ENCODE measurements at regions not wholly inside any gene's neighbourhood (a gene's known extent, or its start where the extent isn't known, plus 50 kb on each side); places are given as distances from the start of the nearest gene placed in this dataset.
"Not testable (repeated sequence)": the region's sequence is repeated elsewhere in the genome, so short reads cannot be mapped to it uniquely, and the experiment has no call there.

GRCh38 chrX:131170148-131170547 lies 112.0 kb downstream of the ARHGAP36 start (continued):
- TF ChIP-seq CTCF (conservative IDR thresholded peaks at IDR 0.05; ENCODE audit: low read depth in 2 of 2) (no peak), JUNB (IDR thresholded peaks at IDR 0.05; ENCODE audit: unreplicated experiment) (no peak), EZH2 (IDR thresholded peaks at IDR 0.05; ENCODE audit: low read depth, unreplicated experiment) (no peak)

- H3K36me3 ChIP-seq (ENCODE audit: insufficient read depth); H3K4me3 Mint-ChIP-seq; H3K27ac ChIP-seq (ENCODE audit: low read depth); H3K27me3 ChIP-seq (ENCODE audit: insufficient read depth); H3K79me2 ChIP-seq (replicated peaks; ENCODE audit: insufficient read depth); H4K20me1 ChIP-seq (replicated peaks; ENCODE audit: insufficient read depth); DNase-seq (ENCODE audit: low spot score); H3K4me1 ChIP-seq (ENCODE audit: insufficient read depth); ATAC-seq; H3K4me3 ChIP-seq; H2AFZ ChIP-seq; H3K27ac Mint-ChIP-seq; H3K9me2 ChIP-seq (ENCODE audit: insufficient read depth); H3F3A ChIP-seq (replicated peaks; ENCODE audit: low read depth); H3K4me2 ChIP-seq; H3K4me1 Mint-ChIP-seq; H3K9me3 Mint-ChIP-seq; H3K27me3 Mint-ChIP-seq (ENCODE audit: insufficient read depth, low read depth, poor library complexity): not testable (repeated sequence)
- peaks cover 12% of the 10 kb centered on the region; the same call in 1 of the 3 replicates for H3K36me3 Mint-ChIP-seq (ENCODE audit: low read depth)
Observed at GRCh38 chrX:131163645-131164044, 105.5 kb downstream of the ARHGAP36 start.

- not testable (repeated sequence) for H3K36me3 Mint-ChIP-seq (ENCODE audit: low read depth); H3K9me3 Mint-ChIP-seq
- peak overlapping the region; percentile 53 for H3K4me3 ChIP-seq
Observed at GRCh38 chrX:131157656-131158055, 99.5 kb downstream of the ARHGAP36 start.

GRCh38 chrX:131146702-131147101 lies 88.6 kb downstream of the ARHGAP36 start:
- Histone ChIP-seq H3K9me2 (ENCODE audit: insufficient read depth) (no peaks in the 10 kb centered on the region), H3K27ac (ENCODE audit: low read depth) (no peak overlapping the region), H3K79me2 (replicated peaks; ENCODE audit: insufficient read depth) (no peaks in the 10 kb centered on the region), H2AFZ (no peak overlapping the region), H3K27me3 (ENCODE audit: insufficient read depth) (no peaks in the 10 kb centered on the region), H4K20me1 (replicated peaks; ENCODE audit: insufficient read depth) (no peaks in the 10 kb centered on the region), H3F3A (replicated peaks; ENCODE audit: low read depth) (no peaks in the 10 kb centered on the region), H3K36me3 (ENCODE audit: insufficient read depth) (no peaks in the 10 kb centered on the region), H3K4me3 (no peak overlapping the region), H3K4me1 (ENCODE audit: insufficient read depth) (no peaks in the 10 kb centered on the region; the same call in 1 of the 2 replicates), H3K4me2 (no peak overlapping the region)
- Mint-ChIP-seq H3K4me3 (no peak overlapping the region), H3K4me1 (peaks cover 7% of the 10 kb centered on the region; the same call in 2 of the 3 replicates), H3K27me3 (ENCODE audit: insufficient read depth, low read depth, poor library complexity) (no peaks in the 10 kb centered on the region), H3K36me3 (ENCODE audit: low read depth) (no peaks in the 10 kb centered on the region), H3K27ac (no peak overlapping the region), H3K9me3 (no peaks in the 10 kb centered on the region; the same call in 2 of the 3 replicates)
- TF ChIP-seq REST (IDR thresholded peaks at IDR 0.05; ENCODE audit: unreplicated experiment): peak; percentile 62
- no peak for TF ChIP-seq EZH2phosphoT487 (IDR thresholded peaks at IDR 0.05; ENCODE audit: unreplicated experiment)
- ATAC-seq: no peak
- DNase-seq (ENCODE audit: low spot score): peak; percentile 1

More at GRCh38 chrX:131157656-131158055, 99.5 kb downstream of the ARHGAP36 start:
- H2AFZ ChIP-seq; H3K4me1 ChIP-seq (ENCODE audit: insufficient read depth); H3F3A ChIP-seq (replicated peaks; ENCODE audit: low read depth); H3K36me3 ChIP-seq (ENCODE audit: insufficient read depth); H3K4me1 Mint-ChIP-seq; H3K27ac Mint-ChIP-seq; H3K9me2 ChIP-seq (ENCODE audit: insufficient read depth); H4K20me1 ChIP-seq (replicated peaks; ENCODE audit: insufficient read depth); ATAC-seq; H3K27me3 Mint-ChIP-seq (ENCODE audit: insufficient read depth, low read depth, poor library complexity); DNase-seq (ENCODE audit: low spot score); H3K27ac ChIP-seq (ENCODE audit: low read depth); H3K27me3 ChIP-seq (ENCODE audit: insufficient read depth); H3K79me2 ChIP-seq (replicated peaks; ENCODE audit: insufficient read depth): not testable (repeated sequence)
- peak overlapping the region; percentile 57; the same call in 1 of the 2 replicates for H3K4me2 ChIP-seq
- peak overlapping the region; percentile 66 for H3K4me3 Mint-ChIP-seq

All from GM23338 (cell line).